Lower lobe of right lung (tissue), 2 donors: ENCODE measurements at regions not wholly inside any gene's neighbourhood (a gene's known extent, or its start where the extent isn't known, plus 50 kb on each side); places are given as distances from the start of the nearest gene placed in this dataset.

Experiments
- ATAC-seq, 2 donors: fragments of 200-7000 bp; cut with Tn5 transposase; one replicate each; pipeline ENCODE4 v1.9.1; 2020 to 2022; ENCODE audit warnings: mild to moderate bottlenecking in 2 of 2, moderate library complexity in 2 of 2
- DNase-seq: peaks from one replicate; pipeline ENCODE4 v3.0.0-alpha.2; 2020
- H3K27ac ChIP-seq: fragments of 200-600 bp; one replicate; pipeline ENCODE4 v1.8.0; 2022
- H3K27me3 ChIP-seq: fragments of 200-600 bp; one replicate; pipeline ENCODE4 v1.8.0; 2022; ENCODE audit warnings: low read depth
- H3K36me3 ChIP-seq: fragments of 200-600 bp; one replicate; pipeline ENCODE4 v1.8.0; 2022; ENCODE audit warnings: mild to moderate bottlenecking
- H3K4me1 ChIP-seq: fragments of 200-600 bp; one replicate; pipeline ENCODE4 v1.8.0; 2022
- H3K4me3 ChIP-seq: fragments of 200-600 bp; one replicate; pipeline ENCODE4 v1.8.0; 2022; ENCODE audit warnings: mild to moderate bottlenecking
- H3K9me3 ChIP-seq: fragments of 200-600 bp; one replicate; pipeline ENCODE4 v1.8.0; 2022
- intact Hi-C: fragments of 100-400 bp; cut with DNase I; formaldehyde crosslinking; loops from one replicate; pipeline ENCODE4 v1.11.0; 2022
- TF ChIP-seq, protein P1 (sequence below): fragments of 200-600 bp; IDR thresholded peaks from one replicate; pipeline ENCODE4 v1.8.0; 2022; ENCODE audit warnings: antibody characterized with exemption, mild to moderate bottlenecking
- donor health status: DM: no; HTN: yes; CAD: no; lungs with severe emphysema.

DNA sequence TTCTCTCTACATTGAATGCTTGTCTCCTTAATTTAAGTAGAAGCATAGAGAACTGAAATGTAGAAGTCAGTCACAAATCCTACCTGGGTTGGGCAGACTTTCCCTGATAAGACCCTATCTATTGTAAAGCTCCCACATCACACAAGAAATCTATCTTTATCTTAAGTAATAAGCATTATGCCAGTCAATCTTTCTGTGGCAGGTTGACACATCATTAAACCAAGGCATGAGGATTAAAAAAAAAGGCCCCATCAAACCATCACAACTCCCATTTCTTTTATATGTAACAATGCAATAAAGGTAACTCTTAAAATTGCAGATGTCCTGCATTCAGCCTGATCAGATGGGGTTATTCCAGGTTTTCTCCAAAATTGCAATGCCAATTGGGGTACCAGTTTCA, 311.8 kb downstream of the TOX3 start:
- no peaks in the 10 kb centered on the region for H3K9me3 ChIP-seq
- intact Hi-C loops: no loop called here
- no peak overlapping the region for H3K27ac ChIP-seq
- H3K4me1 ChIP-seq: no peaks in the 10 kb centered on the region
- no peaks in the 10 kb centered on the region for H3K27me3 ChIP-seq
- TF ChIP-seq, protein P1, sequence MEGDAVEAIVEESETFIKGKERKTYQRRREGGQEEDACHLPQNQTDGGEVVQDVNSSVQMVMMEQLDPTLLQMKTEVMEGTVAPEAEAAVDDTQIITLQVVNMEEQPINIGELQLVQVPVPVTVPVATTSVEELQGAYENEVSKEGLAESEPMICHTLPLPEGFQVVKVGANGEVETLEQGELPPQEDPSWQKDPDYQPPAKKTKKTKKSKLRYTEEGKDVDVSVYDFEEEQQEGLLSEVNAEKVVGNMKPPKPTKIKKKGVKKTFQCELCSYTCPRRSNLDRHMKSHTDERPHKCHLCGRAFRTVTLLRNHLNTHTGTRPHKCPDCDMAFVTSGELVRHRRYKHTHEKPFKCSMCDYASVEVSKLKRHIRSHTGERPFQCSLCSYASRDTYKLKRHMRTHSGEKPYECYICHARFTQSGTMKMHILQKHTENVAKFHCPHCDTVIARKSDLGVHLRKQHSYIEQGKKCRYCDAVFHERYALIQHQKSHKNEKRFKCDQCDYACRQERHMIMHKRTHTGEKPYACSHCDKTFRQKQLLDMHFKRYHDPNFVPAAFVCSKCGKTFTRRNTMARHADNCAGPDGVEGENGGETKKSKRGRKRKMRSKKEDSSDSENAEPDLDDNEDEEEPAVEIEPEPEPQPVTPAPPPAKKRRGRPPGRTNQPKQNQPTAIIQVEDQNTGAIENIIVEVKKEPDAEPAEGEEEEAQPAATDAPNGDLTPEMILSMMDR: no peak
- no peak overlapping the region for H3K4me3 ChIP-seq
- H3K36me3 ChIP-seq: no peaks in the 10 kb centered on the region
- DNase-seq (no peak), ATAC-seq (no peak)

DNA sequence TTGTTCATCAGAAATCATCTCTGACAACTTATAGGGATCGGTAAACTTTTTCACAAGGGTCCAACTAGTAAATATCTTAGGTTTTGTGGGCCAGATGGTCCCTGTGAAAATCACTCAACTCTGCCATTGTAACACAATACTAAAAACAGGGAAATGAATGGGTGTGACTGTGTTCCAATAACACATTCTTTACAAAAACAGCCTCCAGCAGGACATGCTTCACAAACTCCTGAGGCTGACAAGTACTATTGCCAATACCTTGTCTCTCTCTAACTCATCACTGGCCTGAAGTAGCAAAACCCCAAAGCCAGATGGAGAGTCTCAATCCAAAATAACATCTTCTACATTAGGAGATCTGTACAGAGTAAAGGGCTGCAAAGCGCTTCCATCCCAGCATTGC, 312.3 kb downstream of the TOX3 start:
- no peak for ATAC-seq
- DNase-seq: no peak
- intact Hi-C loops: no loop called here

DNA sequence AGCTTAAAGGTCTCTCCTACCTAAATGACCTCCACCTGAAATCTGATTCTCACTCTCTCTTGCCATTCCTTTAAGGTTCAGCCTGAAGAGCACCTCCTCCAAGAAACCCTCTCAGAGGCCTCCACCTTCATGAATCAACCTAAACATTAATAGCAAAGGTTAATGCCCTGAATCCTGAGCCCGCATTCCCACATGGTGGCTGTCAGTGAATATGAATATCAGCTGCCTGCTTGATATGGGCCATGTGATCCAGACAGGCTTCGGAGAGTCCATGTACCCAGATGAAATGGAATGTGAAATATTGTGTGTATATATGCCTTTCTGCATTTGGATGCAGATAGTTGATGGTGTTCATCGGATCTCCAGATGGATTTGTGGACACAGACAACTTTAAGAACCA, 317.5 kb downstream of the TOX3 start:
- Histone ChIP-seq H3K4me3 (no peak overlapping the region), H3K9me3 (no peaks in the 10 kb centered on the region), H3K36me3 (no peaks in the 10 kb centered on the region), H3K27ac (no peak overlapping the region), H3K4me1 (no peaks in the 10 kb centered on the region), H3K27me3 (no peaks in the 10 kb centered on the region)
- DNase-seq (no peak), ATAC-seq (no peak)
- intact Hi-C loops: no loop called here
- TF ChIP-seq, protein P1: no peak

More for the DNA sequence above, 312.3 kb downstream of the TOX3 start:
- TF ChIP-seq, protein P1: no peak
- Histone ChIP-seq H3K27ac (no peak overlapping the region), H3K4me3 (no peak overlapping the region), H3K27me3 (no peaks in the 10 kb centered on the region), H3K36me3 (no peaks in the 10 kb centered on the region), H3K9me3 (no peaks in the 10 kb centered on the region), H3K4me1 (no peaks in the 10 kb centered on the region)

DNA sequence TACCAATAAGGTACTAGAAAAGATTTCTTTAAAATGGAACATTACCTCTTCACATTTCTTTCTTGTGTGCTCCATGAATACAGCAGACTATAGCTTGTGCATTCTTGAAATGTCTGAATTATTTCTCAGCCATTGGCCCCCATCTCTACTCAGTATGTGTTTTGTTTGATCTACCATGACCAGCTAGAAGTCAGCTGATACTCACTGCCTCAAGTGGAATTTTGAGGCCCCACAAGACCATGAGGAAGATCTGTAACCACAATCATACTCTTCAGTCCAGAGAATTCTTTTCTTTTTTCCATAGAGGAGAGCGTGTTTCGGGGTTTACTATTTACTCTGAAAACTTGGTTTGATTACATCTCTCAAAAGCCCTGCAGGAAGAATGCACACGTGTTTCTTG, 319.1 kb downstream of the TOX3 start:
- Histone ChIP-seq H3K4me1 (no peaks in the 10 kb centered on the region), H3K4me3 (no peak overlapping the region), H3K36me3 (no peaks in the 10 kb centered on the region), H3K27ac (no peak overlapping the region), H3K9me3 (no peaks in the 10 kb centered on the region), H3K27me3 (no peaks in the 10 kb centered on the region)
- ATAC-seq (no peak), DNase-seq (no peak)
- intact Hi-C loops: no loop called here
- TF ChIP-seq, protein P1: no peak

DNA sequence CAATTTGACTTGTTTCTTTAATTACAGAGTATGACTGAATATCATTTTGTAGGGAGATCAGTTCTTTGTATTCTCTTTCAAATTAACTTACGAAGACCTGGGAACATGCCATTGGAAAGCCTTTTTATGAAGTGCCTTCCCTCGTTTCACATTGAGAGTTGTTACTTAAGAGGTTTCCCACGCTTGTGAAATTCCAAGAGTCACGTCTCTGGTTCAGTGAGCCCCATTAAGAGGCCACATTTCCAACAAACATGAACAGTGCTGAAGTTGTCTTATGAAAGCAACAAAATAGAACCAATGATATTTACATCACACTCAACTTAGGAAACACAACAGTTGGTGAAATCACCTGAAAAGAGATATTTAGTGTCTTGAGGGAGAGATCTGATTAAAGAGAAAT, 334.1 kb downstream of the TOX3 start:
- no peak overlapping the region for H3K27ac ChIP-seq
- H3K9me3 ChIP-seq: no peaks in the 10 kb centered on the region
- H3K27me3 ChIP-seq: no peaks in the 10 kb centered on the region
- DNase-seq: no peak
- no peaks in the 10 kb centered on the region for H3K4me1 ChIP-seq
- no peak overlapping the region for H3K4me3 ChIP-seq
- TF ChIP-seq, protein P1: no peak
- no peaks in the 10 kb centered on the region for H3K36me3 ChIP-seq
- ATAC-seq: no peak
- intact Hi-C loops: no loop called here

DNA sequence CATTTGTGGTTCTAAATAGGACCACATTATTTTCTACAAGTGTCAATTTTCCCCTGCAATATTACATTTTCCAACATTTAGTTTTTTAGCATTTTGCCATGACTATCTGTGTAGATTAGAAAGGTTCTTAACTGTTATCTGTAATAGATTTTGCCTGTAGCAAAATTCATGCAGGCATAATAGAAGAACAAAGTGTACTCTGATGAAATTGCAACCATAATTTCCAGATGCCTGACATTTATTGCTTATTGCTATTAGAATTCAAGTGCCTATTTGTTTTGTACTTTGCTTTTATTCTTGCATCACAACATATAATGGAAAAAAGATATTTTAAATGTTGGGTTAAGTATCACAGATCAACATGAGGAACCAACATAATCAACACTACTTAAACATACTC, 337.7 kb downstream of the TOX3 start:
- Histone ChIP-seq H3K4me3 (no peak overlapping the region), H3K4me1 (no peaks in the 10 kb centered on the region), H3K27ac (no peak overlapping the region), H3K36me3 (no peaks in the 10 kb centered on the region), H3K9me3 (no peaks in the 10 kb centered on the region), H3K27me3 (no peaks in the 10 kb centered on the region)
- ATAC-seq: no peak
- TF ChIP-seq, protein P1: no peak
- intact Hi-C loops: no loop called here
- no peak for DNase-seq
